ENCODE measurements at regions not wholly inside any gene's neighbourhood (a gene's known extent, or its start where the extent isn't known, plus 50 kb on each side); places are given as distances from the start of the nearest gene placed in this dataset.
"Not testable (repeated sequence)": the region's sequence is repeated elsewhere in the genome, so short reads cannot be mapped to it uniquely, and the experiment has no call there.

- no peaks in the 10 kb centered on the region for H3K9me3 ChIP-seq
- WGBS: 58% methylated on average over 3 of the region's 3 CpGs
- no peaks in the 10 kb centered on the region for H3K27me3 ChIP-seq
- no peaks in the 10 kb centered on the region for H3K36me3 ChIP-seq
- H3K4me3 ChIP-seq: no peak overlapping the region
- TF ChIP-seq CTCF (IDR thresholded peaks at IDR 0.05): no peak
- no peak for TF ChIP-seq POLR2AphosphoS5 (IDR thresholded peaks at IDR 0.05)
- no peak for TF ChIP-seq EP300 (IDR thresholded peaks at IDR 0.05)
- no peak for TF ChIP-seq POLR2A (IDR thresholded peaks at IDR 0.05)
- no peak for DNase-seq (ENCODE audit: low spot score in 2 of 2)
- H3K27ac ChIP-seq: no peak overlapping the region
- H3K4me1 ChIP-seq: peaks cover 3% of the 10 kb centered on the region
These were observed 194.4 kb downstream of the EDN1 start for GRCh38 chr6:12484519-12484918.

- Histone ChIP-seq H3K27me3 (no peaks in the 10 kb centered on the region), H3K9me3 (no peaks in the 10 kb centered on the region), H3K36me3 (no peaks in the 10 kb centered on the region), H3K27ac (no peak overlapping the region), H3K4me1 (peaks cover 3% of the 10 kb centered on the region), H3K4me3 (no peak overlapping the region)
- no peak for DNase-seq (ENCODE audit: low spot score in 2 of 2)
- TF ChIP-seq POLR2A (IDR thresholded peaks at IDR 0.05) (no peak), POLR2AphosphoS5 (IDR thresholded peaks at IDR 0.05) (no peak), CTCF (IDR thresholded peaks at IDR 0.05) (no peak), EP300 (IDR thresholded peaks at IDR 0.05) (no peak)
- WGBS: 45% methylated on average over 8 of the region's 8 CpGs
These were observed 195.1 kb downstream of the EDN1 start for GRCh38 chr6:12485226-12485764.

- WGBS: 69% methylated on average over 3 of the region's 3 CpGs
- Histone ChIP-seq H3K36me3 (no peaks in the 10 kb centered on the region), H3K27me3 (no peaks in the 10 kb centered on the region), H3K27ac (no peak overlapping the region), H3K4me3 (no peak overlapping the region), H3K9me3 (no peaks in the 10 kb centered on the region), H3K4me1 (peaks cover 3% of the 10 kb centered on the region)
- DNase-seq (ENCODE audit: low spot score in 2 of 2): no peak
- no peak for TF ChIP-seq EP300 (IDR thresholded peaks at IDR 0.05)
- TF ChIP-seq CTCF (IDR thresholded peaks at IDR 0.05): no peak
- no peak for TF ChIP-seq POLR2AphosphoS5 (IDR thresholded peaks at IDR 0.05)
- no peak for TF ChIP-seq POLR2A (IDR thresholded peaks at IDR 0.05)
These were observed 195.7 kb downstream of the EDN1 start for GRCh38 chr6:12485837-12486236.

- TF ChIP-seq EP300 (IDR thresholded peaks at IDR 0.05) (no peak), POLR2AphosphoS5 (IDR thresholded peaks at IDR 0.05) (no peak), POLR2A (IDR thresholded peaks at IDR 0.05) (no peak), CTCF (IDR thresholded peaks at IDR 0.05) (no peak)
- H3K4me3 ChIP-seq: no peak overlapping the region
- no peaks in the 10 kb centered on the region for H3K9me3 ChIP-seq
- no peak overlapping the region for H3K27ac ChIP-seq
- H3K4me1 ChIP-seq: no peaks in the 10 kb centered on the region
- H3K36me3 ChIP-seq: no peaks in the 10 kb centered on the region
- WGBS: 89% methylated on average over 2 of the region's 2 CpGs
- DNase-seq (ENCODE audit: low spot score in 2 of 2): no peak
- H3K27me3 ChIP-seq: no peaks in the 10 kb centered on the region
These were observed 200.3 kb downstream of the EDN1 start for GRCh38 chr6:12490351-12490903.

GRCh38 chr6:12490904-12491571 is 200.9 kb downstream of the EDN1 start:
- 38% methylated on average over 2 of the region's 2 CpGs for WGBS
- H3K27ac ChIP-seq: no peak overlapping the region
- no peak for DNase-seq (ENCODE audit: low spot score in 2 of 2)
- TF ChIP-seq POLR2AphosphoS5 (IDR thresholded peaks at IDR 0.05): no peak
- TF ChIP-seq CTCF (IDR thresholded peaks at IDR 0.05): no peak
- TF ChIP-seq POLR2A (IDR thresholded peaks at IDR 0.05): no peak
- TF ChIP-seq EP300 (IDR thresholded peaks at IDR 0.05): no peak
- no peaks in the 10 kb centered on the region for H3K4me1 ChIP-seq
- no peaks in the 10 kb centered on the region for H3K27me3 ChIP-seq
- H3K4me3 ChIP-seq: no peak overlapping the region
- no peaks in the 10 kb centered on the region for H3K9me3 ChIP-seq
- no peaks in the 10 kb centered on the region for H3K36me3 ChIP-seq

- H3K27me3 ChIP-seq; DNase-seq (ENCODE audit: low spot score in 2 of 2); H3K27ac ChIP-seq; H3K4me3 ChIP-seq; H3K9me3 ChIP-seq; H3K4me1 ChIP-seq; H3K36me3 ChIP-seq: not testable (repeated sequence)
- WGBS: 96% methylated on average over 4 of the region's 4 CpGs
These were observed 202.8 kb downstream of the EDN1 start for GRCh38 chr6:12492929-12493328.

All from suprapubic skin (tissue), 4 donors.